ENCODE measurements at regions not wholly inside any gene's neighbourhood (a gene's known extent, or its start where the extent isn't known, plus 50 kb on each side); places are given as distances from the start of the nearest gene placed in this dataset.

DNA sequence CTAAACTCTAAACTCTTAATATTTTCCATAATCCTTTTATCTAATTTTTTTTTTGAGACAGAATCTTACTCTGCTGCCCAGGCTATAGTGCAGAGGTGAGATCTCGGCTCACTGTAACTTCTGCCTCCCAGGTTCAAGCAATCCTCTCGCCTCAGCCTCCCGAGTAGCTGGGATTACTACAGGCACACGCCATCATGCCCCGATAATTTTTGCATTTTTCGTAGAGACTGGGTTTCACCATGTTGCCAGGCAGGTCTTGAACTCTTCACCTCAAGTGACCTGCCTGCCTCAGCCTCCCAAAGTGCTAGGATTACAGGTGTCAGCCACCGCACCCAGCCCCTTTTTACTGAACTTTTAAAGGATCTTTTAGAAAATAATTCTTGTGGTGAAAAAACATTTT, 110.2 kb upstream of the PHF14 start:
- no peaks in the 10 kb centered on the region for H3K9me3 ChIP-seq (ENCODE audit: control insufficient read depth in 1 of 2, insufficient read depth in 1 of 2, low read depth in 1 of 2, low read length in 2 of 2)
- H3K9ac ChIP-seq (ENCODE audit: low read length) = no peak overlapping the region
- no peaks in the 10 kb centered on the region for H3K27me3 ChIP-seq (ENCODE audit: insufficient read depth, low read length)
- TF ChIP-seq EZH2phosphoT487 (IDR thresholded peaks at IDR 0.05; ENCODE audit: borderline replicate concordance) (no peak), JUND (IDR thresholded peaks at IDR 0.05) (no peak), POLR2AphosphoS5 (IDR thresholded peaks at IDR 0.05; ENCODE audit: low read depth, low read length) (no peak), CTCF (IDR thresholded peaks at IDR 0.05 in 2 of 3, conservative IDR thresholded peaks at IDR 0.05 in 1 of 3; ENCODE audit: borderline replicate concordance in 1 of 3, insufficient read depth in 1 of 3, low read depth in 2 of 3, low read length in 2 of 3) (no peak), EZH2 (IDR thresholded peaks at IDR 0.05) (no peak), TCF7L2 (IDR thresholded peaks at IDR 0.05; ENCODE audit: borderline replicate concordance, extremely low read depth, insufficient read depth, insufficient read length) (no peak), YY1 (IDR thresholded peaks at IDR 0.05; ENCODE audit: extremely low read depth, insufficient replicate concordance, low read depth, low read length) (no peak), ZFX (IDR thresholded peaks at IDR 0.05) (no peak), SP1 (IDR thresholded peaks at IDR 0.05; ENCODE audit: low read depth) (no peak), ZNF274 (IDR thresholded peaks at IDR 0.05; ENCODE audit: low read depth, low read length) (no peak), CBX3 (IDR thresholded peaks at IDR 0.05; ENCODE audit: low read depth) (no peak), CEBPB (IDR thresholded peaks at IDR 0.05; ENCODE audit: low read depth) (no peak), POLR2A (IDR thresholded peaks at IDR 0.05; ENCODE audit: borderline replicate concordance, extremely low read depth, insufficient read depth, insufficient read length) (no peak), SIN3A (IDR thresholded peaks at IDR 0.05; ENCODE audit: low read depth) (no peak)
- TF ChIP-seq, protein P1, sequence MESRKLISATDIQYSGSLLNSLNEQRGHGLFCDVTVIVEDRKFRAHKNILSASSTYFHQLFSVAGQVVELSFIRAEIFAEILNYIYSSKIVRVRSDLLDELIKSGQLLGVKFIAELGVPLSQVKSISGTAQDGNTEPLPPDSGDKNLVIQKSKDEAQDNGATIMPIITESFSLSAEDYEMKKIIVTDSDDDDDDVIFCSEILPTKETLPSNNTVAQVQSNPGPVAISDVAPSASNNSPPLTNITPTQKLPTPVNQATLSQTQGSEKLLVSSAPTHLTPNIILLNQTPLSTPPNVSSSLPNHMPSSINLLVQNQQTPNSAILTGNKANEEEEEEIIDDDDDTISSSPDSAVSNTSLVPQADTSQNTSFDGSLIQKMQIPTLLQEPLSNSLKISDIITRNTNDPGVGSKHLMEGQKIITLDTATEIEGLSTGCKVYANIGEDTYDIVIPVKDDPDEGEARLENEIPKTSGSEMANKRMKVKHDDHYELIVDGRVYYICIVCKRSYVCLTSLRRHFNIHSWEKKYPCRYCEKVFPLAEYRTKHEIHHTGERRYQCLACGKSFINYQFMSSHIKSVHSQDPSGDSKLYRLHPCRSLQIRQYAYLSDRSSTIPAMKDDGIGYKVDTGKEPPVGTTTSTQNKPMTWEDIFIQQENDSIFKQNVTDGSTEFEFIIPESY (IDR thresholded peaks at IDR 0.05; ENCODE audit: extremely low read depth, insufficient replicate concordance, low read length) = no peak
- TF ChIP-seq, protein P2, sequence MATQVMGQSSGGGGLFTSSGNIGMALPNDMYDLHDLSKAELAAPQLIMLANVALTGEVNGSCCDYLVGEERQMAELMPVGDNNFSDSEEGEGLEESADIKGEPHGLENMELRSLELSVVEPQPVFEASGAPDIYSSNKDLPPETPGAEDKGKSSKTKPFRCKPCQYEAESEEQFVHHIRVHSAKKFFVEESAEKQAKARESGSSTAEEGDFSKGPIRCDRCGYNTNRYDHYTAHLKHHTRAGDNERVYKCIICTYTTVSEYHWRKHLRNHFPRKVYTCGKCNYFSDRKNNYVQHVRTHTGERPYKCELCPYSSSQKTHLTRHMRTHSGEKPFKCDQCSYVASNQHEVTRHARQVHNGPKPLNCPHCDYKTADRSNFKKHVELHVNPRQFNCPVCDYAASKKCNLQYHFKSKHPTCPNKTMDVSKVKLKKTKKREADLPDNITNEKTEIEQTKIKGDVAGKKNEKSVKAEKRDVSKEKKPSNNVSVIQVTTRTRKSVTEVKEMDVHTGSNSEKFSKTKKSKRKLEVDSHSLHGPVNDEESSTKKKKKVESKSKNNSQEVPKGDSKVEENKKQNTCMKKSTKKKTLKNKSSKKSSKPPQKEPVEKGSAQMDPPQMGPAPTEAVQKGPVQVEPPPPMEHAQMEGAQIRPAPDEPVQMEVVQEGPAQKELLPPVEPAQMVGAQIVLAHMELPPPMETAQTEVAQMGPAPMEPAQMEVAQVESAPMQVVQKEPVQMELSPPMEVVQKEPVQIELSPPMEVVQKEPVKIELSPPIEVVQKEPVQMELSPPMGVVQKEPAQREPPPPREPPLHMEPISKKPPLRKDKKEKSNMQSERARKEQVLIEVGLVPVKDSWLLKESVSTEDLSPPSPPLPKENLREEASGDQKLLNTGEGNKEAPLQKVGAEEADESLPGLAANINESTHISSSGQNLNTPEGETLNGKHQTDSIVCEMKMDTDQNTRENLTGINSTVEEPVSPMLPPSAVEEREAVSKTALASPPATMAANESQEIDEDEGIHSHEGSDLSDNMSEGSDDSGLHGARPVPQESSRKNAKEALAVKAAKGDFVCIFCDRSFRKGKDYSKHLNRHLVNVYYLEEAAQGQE (IDR thresholded peaks at IDR 0.05; ENCODE audit: low read depth) = no peak
- POLR2A ChIA-PET = no interaction called here
- intact Hi-C loops (cut with micrococcal nuclease) = no loop called here
- no peak overlapping the region for H3K4me3 ChIP-seq (replicated peaks in 1 of 2; ENCODE audit: low read depth in 1 of 2, low read length in 2 of 2)
- RAD21 ChIA-PET (ENCODE audit: low non-redundant PET in 1 of 2, low total read pairs in 2 of 2, uncharacterized antibody in 2 of 2, unreplicated experiment in 2 of 2) = no interaction called here
- H4K20me1 ChIP-seq (ENCODE audit: insufficient read depth) = no peaks in the 10 kb centered on the region
- CTCF ChIA-PET = no interaction called here
- no peak overlapping the region for H3K27ac ChIP-seq (ENCODE audit: low read depth, low read length)
- H2AFZ ChIP-seq (ENCODE audit: low read depth, low read length, poor library complexity, severe bottlenecking) = no peak overlapping the region
- H3K9me2 ChIP-seq (ENCODE audit: insufficient read depth) = no peaks in the 10 kb centered on the region
- ATAC-seq (no peak), DNase-seq (ENCODE audit: low read depth, low spot score) (no peak)
- BruUV-seq (replicated peaks) = no TSS peak
- no peaks in the 10 kb centered on the region for H3K36me3 ChIP-seq (ENCODE audit: control insufficient read depth in 1 of 2, insufficient read depth in 2 of 2, low read length in 2 of 2)
- no peak overlapping the region for H3K4me2 ChIP-seq (ENCODE audit: low read length)
- H3K79me2 ChIP-seq (ENCODE audit: insufficient read depth, low read length) = no peaks in the 10 kb centered on the region
- peaks cover 0 to 7% of the 10 kb centered on the region in 2 experiments; a peak in 2 of 4 replicates for H3K4me1 ChIP-seq (ENCODE audit: control insufficient read depth in 1 of 2, insufficient read depth in 2 of 2, low read length in 2 of 2)
